Lower leg skin (tissue), 3 donors: ENCODE measurements at regions not wholly inside any gene's neighbourhood (a gene's known extent, or its start where the extent isn't known, plus 50 kb on each side); places are given as distances from the start of the nearest gene placed in this dataset.

Experiments
- CTCF ChIP-seq, 3 donors: fragments of 450-650 bp; IDR thresholded peaks; one replicate each; pipeline ENCODE4 v1.5.1; 2016; ENCODE audit warnings: antibody characterized with exemption in 3 of 3, mild to moderate bottlenecking in 3 of 3, moderate library complexity in 2 of 3
- POLR2A ChIP-seq, 2 donors: fragments of 450-650 bp; IDR thresholded peaks; one replicate each; pipeline ENCODE4 v1.6.1; 2016 to 2017; ENCODE audit warnings: antibody characterized with exemption in 2 of 2, mild to moderate bottlenecking in 1 of 2, moderate library complexity in 1 of 2

GRCh38 chr7:142523821-142524460 lies 225.3 kb upstream of the PRSS1 start:
- TF ChIP-seq CTCF (IDR thresholded peaks at IDR 0.05) = no peak
- no peak for TF ChIP-seq POLR2A (IDR thresholded peaks at IDR 0.05)
